Stimulated activated CD8-positive, alpha-beta memory T cell treated with anti-CD3 and anti-CD28 coated beads, Interleukin-15, amount 100 ng/mL, for 1 hour (primary cell): ENCODE measurements at regions not wholly inside any gene's neighbourhood (a gene's known extent, or its start where the extent isn't known, plus 50 kb on each side); places are given as distances from the start of the nearest gene placed in this dataset.
"Not testable (repeated sequence)": the region's sequence is repeated elsewhere in the genome, so short reads cannot be mapped to it uniquely, and the experiment has no call there.

Experiments
- DNase-seq: peaks from one replicate; pipeline ENCODE4 v3.0.0-alpha.2; 2020; ENCODE audit warnings: low read depth

DNA sequence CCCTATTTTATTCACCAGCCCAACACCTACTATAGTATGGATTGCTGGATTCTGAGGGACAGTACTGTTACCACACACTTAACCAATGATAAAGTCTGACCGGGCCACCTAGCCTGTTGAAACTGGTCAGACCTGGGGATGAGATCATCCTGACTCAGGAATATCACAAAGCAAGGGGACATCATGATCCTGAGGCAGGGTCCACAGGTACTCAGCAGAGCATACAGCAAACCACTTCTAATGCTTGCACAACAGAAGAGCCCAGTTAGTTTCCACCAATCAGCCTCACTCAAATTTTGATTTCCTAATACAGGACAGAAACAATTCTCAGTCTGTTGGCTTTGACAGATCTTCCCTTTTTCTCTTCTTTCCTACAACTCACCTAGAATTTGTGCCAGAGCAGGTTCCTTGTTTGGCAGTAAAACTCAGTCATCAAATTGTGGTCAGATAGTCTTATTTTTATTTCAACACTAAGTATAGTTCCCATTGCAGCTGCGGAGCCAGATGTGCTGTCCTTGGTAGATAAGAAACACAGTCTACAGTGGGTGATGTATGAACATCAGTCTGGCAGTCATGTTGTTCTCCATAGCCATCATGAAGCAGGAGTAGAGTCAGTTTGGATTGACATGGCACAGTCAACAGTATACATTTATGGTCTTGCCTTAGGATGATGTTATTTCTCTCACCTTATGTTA lies 90.1 kb upstream of the PRR23C start:
- DNase-seq: no peak

DNA sequence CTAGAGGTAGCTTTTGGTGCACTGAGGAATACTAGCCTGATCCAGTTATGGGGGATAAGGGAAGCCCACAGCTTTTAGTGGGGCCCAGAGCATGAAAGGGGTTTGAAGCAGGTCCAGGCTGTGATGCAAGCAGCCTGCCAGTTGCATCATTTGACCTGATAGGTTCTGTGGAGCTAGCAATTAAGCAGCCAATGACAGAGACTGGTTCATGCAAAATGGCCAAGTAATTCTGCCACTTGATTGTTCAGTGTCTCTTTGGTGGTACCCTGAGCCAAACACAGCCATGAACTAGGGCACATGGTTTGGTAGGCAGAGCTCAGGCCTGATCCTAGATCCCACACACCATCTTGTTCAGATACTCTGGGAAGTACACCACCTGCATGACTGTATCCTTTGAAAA lies 91.0 kb upstream of the PRR23C start:
- no peak for DNase-seq

- DNase-seq: no peak
These were observed 91.9 kb upstream of the PRR23C start for GRCh38 chr3:139136469-139137202.

DNA sequence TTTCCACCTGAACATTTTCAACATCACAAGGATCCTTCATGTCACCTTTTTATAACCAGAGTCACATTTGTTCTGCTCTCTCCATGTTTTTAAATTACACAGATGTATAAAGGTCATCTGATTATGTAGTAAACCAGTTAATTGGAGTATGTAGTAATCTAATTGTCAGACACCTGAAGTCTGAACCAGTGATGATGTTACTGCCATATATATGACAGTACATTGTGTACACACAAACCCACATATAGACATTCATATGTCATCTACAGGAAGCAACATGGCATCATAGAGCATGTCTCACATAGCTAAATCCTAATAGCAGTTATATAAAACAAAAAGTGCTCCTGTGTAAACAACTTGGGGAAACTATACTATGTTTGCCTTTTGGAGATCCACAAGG lies 95.9 kb upstream of the PRR23C start:
- DNase-seq: no peak

- DNase-seq: not testable (repeated sequence)
These were observed 101.3 kb upstream of the PRR23C start for GRCh38 chr3:139145980-139146379.

GRCh38 chr3:139151530-139151929 lies 106.8 kb upstream of the PRR23C start:
- no peak for DNase-seq

DNA sequence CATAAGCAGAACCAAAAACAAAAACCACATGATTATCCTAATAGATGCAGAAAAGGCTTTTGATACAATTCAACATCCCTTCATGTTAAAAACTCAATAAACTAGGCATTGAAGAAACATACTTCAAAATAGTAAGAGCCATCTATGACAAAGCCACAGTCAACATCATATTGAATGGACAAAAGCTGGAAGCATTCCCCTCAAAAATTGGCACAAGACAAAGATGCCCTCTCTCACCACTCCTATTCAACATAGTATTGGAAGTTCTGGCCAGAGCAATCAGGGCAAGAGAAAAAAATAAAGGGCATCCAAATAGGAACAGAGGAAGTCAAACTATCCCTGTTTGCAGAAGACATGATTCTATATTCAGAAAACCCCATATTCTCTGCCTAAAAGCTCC lies 108.7 kb upstream of the PRR23C start:
- not testable (repeated sequence) for DNase-seq

DNA sequence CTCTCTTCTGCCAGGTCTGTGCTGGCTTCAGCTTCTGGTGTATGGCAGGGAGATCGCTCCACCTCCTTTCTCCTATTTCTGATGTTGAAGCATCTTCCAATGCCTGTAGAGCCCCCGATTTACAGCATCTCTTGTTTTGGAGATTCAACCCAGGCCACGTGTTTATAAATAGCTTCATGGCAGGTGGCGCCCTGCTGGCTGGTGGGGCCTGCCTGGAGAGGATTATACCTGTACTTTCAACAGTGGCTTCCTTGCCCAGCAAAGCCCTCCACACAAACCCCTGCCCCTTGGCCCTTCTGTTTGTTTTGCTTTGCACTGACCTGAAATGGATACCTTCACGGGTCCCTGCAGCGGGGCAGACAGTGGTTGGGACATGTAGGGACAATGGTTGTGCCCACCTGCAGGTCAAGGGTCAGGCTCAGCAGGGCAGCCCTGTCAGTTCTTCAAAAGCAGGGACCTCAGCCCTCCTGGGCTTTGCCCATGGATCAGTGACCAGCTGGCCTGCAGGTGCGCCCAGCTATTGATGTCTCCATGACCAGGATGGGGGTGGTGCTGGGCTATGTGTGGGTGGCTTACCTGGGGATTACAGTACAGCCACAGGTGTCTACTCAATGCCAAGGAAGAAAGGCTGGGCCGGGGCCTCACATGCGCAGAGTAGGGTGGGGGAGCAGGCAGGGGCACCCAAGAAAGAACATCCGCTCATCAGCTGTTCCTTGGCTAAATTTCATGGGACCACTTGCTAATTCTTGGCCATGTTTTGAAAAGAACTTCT lies 112.7 kb upstream of the PRR23C start:
- DNase-seq: no peak

DNA sequence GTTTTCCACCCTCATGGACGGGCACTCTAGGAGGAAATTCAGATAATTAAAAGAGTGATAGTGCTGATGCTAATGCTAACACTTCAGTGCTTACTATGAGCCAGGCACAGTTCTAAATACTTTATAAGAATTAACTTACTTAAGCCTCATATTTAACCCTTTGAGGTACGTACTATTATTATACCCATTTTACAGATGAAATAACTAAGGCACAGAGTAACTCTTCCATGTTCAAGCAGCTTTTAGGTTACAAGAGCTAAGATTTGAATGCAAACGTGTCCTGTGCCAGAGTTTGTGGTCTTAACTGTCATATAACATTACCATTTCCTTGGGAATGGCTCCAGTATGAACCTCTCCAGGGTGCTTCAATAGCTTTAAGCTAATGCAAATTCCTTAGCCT lies 114.7 kb upstream of the PRR23C start:
- DNase-seq: no peak

- no peak for DNase-seq
These were observed 128.8 kb upstream of the PRR23C start for GRCh38 chr3:139173372-139174108.

GRCh38 chr3:139180489-139180888 lies 135.8 kb upstream of the PRR23C start:
- no peak for DNase-seq

GRCh38 chr3:139182143-139182542 lies 137.5 kb upstream of the PRR23C start:
- no peak for DNase-seq

- DNase-seq: no peak
These were observed 137.9 kb upstream of the PRR23C start for GRCh38 chr3:139182598-139182997.

DNA sequence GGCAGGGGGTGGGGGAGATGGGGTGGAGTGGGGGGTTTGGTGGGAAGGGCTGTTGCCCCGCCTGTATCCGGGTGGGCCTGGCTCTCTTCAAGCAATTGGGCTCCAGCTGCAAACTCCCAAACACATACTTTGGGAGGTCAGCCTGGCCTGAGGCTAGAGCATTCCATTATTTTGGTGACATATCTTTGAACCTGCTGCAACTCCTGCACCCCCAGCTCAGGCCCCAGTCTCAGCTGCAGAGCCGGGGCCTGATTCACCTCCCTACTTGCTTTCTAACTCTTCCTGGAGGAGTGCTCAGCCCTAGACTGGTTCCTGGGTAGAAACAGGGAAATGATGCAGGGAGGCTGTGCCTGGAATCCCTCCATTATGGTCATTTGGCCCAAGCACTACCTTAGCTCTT lies 140.8 kb upstream of the PRR23C start:
- no peak for DNase-seq

GRCh38 chr3:139187154-139187553 lies 142.5 kb upstream of the PRR23C start:
- no peak for DNase-seq

DNA sequence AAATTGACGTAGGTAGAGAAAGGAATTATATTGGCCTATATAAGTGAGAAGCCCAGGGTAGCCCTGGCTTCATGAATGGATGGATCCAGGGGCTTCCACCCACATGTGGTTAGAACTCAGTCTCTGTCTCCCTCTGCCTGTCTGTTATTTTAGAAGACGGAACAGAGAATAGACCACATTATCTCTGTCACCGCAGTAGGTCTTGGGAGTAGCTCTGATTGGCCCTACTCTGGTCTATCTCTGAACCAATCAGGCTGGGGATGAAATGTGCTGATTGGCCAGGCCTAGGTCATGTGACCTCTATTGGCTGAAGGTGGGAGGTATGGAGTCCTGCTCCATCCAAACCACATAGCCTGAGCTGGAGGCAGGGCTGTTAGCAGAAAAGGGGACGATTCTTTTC lies 143.0 kb upstream of the PRR23C start:
- DNase-seq: no peak

- DNase-seq: no peak
These were observed 145.3 kb upstream of the PRR23C start for GRCh38 chr3:139189943-139190342.

DNA sequence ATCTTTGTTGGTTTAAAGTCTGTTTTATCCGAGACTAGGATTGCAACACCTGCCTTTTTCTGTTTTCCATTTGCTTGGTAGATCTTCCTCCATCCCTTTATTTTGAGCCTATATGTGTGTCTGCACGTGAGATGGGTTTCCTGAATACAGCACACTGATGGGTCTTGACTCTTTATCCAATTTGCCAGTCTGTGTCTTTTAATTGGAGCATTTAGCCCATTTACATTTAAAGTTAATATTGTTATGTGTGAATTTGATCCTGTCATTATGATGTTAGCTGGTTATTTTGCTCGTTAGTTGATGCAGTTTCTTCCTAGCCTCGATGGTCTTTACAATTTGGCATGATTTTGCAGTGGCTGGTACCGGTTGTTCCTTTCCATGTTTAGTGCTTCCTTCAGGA lies 149.4 kb upstream of the MRPS22 start:
- not testable (repeated sequence) for DNase-seq

DNA sequence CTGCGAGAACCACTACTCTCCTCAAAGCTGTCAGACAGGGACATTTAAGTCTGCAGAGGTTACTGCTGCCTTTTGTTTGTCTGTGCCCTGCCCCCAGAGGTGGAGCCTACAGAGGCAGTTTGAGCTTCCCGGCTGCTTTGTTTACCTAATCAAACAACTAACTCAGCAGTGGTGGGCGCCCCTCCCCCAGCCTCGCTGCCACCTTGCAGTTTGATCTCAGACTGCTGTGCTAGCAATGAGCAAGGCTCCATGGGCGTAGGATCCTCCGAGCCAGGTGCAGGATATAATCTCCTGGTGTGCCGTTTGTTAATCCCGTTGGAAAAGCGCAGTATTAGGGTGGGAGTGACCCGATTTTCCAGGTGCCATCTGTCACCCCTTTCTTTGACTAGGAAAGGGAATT lies 147.7 kb upstream of the MRPS22 start:
- DNase-seq: not testable (repeated sequence)

- no peak for DNase-seq
These were observed 146.6 kb upstream of the MRPS22 start for GRCh38 chr3:139197251-139197650.

- DNase-seq: no peak
These were observed 145.6 kb upstream of the MRPS22 start for GRCh38 chr3:139198186-139198585.

- DNase-seq: no peak
These were observed 144.9 kb upstream of the MRPS22 start for GRCh38 chr3:139198929-139199328.
